Lower lobe of right lung (tissue), 2 donors: ENCODE measurements at regions not wholly inside any gene's neighbourhood (a gene's known extent, or its start where the extent isn't known, plus 50 kb on each side); places are given as distances from the start of the nearest gene placed in this dataset.
"Not testable (repeated sequence)": the region's sequence is repeated elsewhere in the genome, so short reads cannot be mapped to it uniquely, and the experiment has no call there.

ENCODE experiments used
- ATAC-seq, 2 donors: fragments of 200-7000 bp; cut with Tn5 transposase; one replicate each; pipeline ENCODE4 v1.9.1; 2020 to 2022; ENCODE audit warnings: mild to moderate bottlenecking in 2 of 2, moderate library complexity in 2 of 2
- DNase-seq: peaks from one replicate; pipeline ENCODE4 v3.0.0-alpha.2; 2020
- H3K27ac ChIP-seq: fragments of 200-600 bp; one replicate; pipeline ENCODE4 v1.8.0; 2022
- H3K27me3 ChIP-seq: fragments of 200-600 bp; one replicate; pipeline ENCODE4 v1.8.0; 2022; ENCODE audit warnings: low read depth
- H3K36me3 ChIP-seq: fragments of 200-600 bp; one replicate; pipeline ENCODE4 v1.8.0; 2022; ENCODE audit warnings: mild to moderate bottlenecking
- H3K4me1 ChIP-seq: fragments of 200-600 bp; one replicate; pipeline ENCODE4 v1.8.0; 2022
- H3K4me3 ChIP-seq: fragments of 200-600 bp; one replicate; pipeline ENCODE4 v1.8.0; 2022; ENCODE audit warnings: mild to moderate bottlenecking
- H3K9me3 ChIP-seq: fragments of 200-600 bp; one replicate; pipeline ENCODE4 v1.8.0; 2022
- intact Hi-C: fragments of 100-400 bp; cut with DNase I; formaldehyde crosslinking; loops from one replicate; pipeline ENCODE4 v1.11.0; 2022
- TF ChIP-seq, protein P1 (sequence below): fragments of 200-600 bp; IDR thresholded peaks from one replicate; pipeline ENCODE4 v1.8.0; 2022; ENCODE audit warnings: antibody characterized with exemption, mild to moderate bottlenecking
- donor health status: DM: no; HTN: yes; CAD: no; lungs with severe emphysema.

DNA sequence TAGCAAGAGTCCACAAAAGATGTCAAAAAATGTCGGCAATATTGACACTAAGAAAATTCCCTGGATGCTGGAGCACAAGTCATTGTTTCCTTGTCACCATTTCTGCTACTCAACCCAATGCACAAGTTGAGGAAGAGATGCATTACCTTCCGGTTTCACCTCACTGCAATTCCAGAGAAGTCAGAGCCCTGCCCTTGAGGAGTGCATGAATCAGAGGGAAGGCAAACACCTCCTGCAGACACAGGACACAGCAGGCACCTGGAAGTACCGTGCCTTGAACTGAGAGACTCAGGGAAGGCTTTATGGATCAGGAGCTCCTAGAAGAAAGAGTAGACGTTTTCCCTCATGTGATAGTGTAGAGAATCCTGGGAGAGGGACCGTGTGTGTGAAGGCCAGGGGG lies 62.7 kb upstream of the ARL4C start:
- no peaks in the 10 kb centered on the region for H3K4me1 ChIP-seq
- no peak overlapping the region for H3K27ac ChIP-seq
- no peaks in the 10 kb centered on the region for H3K36me3 ChIP-seq
- ATAC-seq (no peak), DNase-seq (no peak)
- intact Hi-C loops: no loop called here
- TF ChIP-seq, protein P1, sequence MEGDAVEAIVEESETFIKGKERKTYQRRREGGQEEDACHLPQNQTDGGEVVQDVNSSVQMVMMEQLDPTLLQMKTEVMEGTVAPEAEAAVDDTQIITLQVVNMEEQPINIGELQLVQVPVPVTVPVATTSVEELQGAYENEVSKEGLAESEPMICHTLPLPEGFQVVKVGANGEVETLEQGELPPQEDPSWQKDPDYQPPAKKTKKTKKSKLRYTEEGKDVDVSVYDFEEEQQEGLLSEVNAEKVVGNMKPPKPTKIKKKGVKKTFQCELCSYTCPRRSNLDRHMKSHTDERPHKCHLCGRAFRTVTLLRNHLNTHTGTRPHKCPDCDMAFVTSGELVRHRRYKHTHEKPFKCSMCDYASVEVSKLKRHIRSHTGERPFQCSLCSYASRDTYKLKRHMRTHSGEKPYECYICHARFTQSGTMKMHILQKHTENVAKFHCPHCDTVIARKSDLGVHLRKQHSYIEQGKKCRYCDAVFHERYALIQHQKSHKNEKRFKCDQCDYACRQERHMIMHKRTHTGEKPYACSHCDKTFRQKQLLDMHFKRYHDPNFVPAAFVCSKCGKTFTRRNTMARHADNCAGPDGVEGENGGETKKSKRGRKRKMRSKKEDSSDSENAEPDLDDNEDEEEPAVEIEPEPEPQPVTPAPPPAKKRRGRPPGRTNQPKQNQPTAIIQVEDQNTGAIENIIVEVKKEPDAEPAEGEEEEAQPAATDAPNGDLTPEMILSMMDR: no peak
- H3K27me3 ChIP-seq: no peaks in the 10 kb centered on the region
- H3K4me3 ChIP-seq: no peak overlapping the region
- H3K9me3 ChIP-seq: no peaks in the 10 kb centered on the region

DNA sequence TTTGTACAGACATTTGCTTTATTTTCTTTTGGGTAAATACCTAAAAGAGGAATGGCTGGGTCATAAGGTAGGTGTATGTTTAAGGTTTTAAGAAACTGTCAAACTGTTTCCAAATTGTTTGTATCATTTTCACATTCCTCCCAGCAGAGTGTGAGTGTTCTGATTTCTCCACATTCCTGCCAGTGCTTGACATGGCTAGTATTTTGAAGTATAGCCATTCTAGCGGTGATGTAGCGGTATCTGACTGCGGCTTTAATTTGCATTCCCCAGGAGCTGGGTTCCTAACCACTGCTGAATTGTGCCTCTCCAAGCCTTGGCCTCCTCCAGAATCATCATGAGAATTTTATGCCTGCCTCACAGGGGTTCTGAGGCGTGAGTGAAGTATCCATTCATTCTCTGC lies 61.8 kb upstream of the ARL4C start:
- H3K27me3 ChIP-seq: no peaks in the 10 kb centered on the region
- H3K27ac ChIP-seq: no peak overlapping the region
- no peaks in the 10 kb centered on the region for H3K4me1 ChIP-seq
- H3K4me3 ChIP-seq: no peak overlapping the region
- H3K36me3 ChIP-seq: no peaks in the 10 kb centered on the region
- no peak for DNase-seq
- ATAC-seq: no peak
- no peaks in the 10 kb centered on the region for H3K9me3 ChIP-seq
- intact Hi-C loops: no loop called here
- TF ChIP-seq, protein P1: no peak

DNA sequence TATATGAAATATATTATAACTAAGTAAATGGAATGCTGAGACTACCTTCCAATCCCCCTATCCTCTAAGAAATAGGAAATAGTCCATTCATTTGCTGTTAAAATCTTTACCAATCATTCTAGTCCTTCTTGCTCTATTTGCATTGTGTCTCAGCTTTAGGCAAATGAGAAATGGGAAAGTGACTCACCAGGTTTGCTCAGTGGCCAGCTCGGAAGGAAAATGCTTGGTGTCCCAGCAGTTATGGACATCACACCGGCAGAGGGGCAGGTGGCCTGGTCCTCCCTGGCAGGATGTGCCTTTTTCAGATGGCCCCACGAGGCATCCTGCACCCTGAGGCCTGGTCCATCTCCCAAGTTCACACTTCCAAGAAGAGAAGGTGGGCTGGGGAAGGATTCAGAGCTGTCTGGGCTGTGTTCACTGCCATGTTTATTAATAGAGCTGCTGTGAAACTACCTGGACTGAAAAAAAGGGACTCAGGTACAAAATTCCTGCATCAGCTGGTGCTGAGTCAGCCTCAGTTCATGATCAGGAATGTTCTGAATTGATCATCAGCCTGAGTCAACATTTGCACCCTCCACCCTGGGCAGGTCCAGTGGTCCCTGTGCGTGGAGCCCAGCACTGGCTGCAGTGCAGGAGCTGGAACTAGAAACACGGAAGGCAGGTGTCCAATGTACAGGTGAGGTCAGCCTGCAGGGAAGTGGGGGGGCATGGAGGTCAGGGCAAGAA lies 60.1 kb upstream of the ARL4C start:
- Histone ChIP-seq H3K36me3 (no peaks in the 10 kb centered on the region), H3K27ac (no peak overlapping the region), H3K4me1 (no peaks in the 10 kb centered on the region), H3K27me3 (no peaks in the 10 kb centered on the region), H3K9me3 (no peaks in the 10 kb centered on the region), H3K4me3 (no peak overlapping the region)
- TF ChIP-seq, protein P1: no peak
- no peak for DNase-seq
- ATAC-seq: no peak
- intact Hi-C loops: no loop called here

DNA sequence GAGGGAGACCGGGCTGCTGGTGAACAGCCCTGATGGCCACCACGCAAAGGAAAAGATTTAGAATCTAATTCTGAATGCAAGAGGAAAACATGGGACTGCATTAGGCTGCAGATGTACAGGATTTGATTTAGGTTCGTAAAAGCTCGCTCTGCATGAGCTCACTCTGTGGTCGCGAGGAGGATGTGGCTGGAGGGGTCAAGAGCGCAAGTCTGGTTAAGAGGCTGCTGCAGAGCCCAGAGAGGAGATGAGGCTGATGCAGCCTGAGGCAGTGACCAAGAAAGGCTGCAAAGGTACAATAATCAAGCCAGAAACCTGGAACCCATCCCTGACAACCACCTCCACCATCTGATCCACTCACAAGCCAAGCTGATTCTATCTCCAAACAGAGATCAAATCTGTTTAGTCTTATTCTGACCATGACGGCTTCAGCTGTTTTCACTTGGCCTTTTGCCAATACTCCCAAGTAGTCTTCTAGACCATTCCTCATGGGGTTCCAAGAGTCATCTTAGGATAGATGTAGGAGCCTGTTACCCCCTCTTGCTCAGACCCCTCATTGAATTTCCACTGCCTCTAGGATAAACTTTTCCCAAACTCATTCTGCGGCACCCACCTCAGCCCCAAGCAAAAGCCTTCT lies 58.9 kb upstream of the ARL4C start:
- Histone ChIP-seq H3K9me3 (no peaks in the 10 kb centered on the region), H3K27ac (no peak overlapping the region), H3K27me3 (no peaks in the 10 kb centered on the region), H3K36me3 (no peaks in the 10 kb centered on the region), H3K4me1 (no peaks in the 10 kb centered on the region), H3K4me3 (no peak overlapping the region)
- intact Hi-C loops: no loop called here
- peak in 1 of 2 donors; percentile 15 for ATAC-seq
- TF ChIP-seq, protein P1: no peak
- no peak for DNase-seq

DNA sequence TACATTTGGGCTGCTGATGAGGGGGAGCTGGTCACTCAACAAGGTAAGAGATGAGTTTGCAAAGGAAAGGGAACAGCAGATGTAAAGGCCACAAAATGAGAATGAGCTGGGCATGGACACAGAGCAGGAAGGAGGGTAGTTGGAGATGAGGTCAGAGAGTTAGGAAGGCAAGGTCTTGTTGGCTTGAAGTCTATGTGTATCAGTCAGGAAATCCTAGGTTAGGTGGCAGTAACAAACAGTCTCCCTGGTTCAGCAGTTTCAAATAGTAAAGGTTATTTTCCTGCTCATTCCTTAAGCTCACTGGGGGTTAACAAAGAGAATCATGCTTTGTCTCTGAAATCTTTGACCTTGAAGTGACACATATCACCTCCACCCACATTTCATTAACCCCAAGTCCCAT lies 58.3 kb upstream of the ARL4C start:
- H3K27ac ChIP-seq: no peak overlapping the region
- no peaks in the 10 kb centered on the region for H3K27me3 ChIP-seq
- no peak overlapping the region for H3K4me3 ChIP-seq
- no peaks in the 10 kb centered on the region for H3K9me3 ChIP-seq
- DNase-seq (no peak), ATAC-seq (no peak)
- intact Hi-C loops: no loop called here
- TF ChIP-seq, protein P1: no peak
- no peaks in the 10 kb centered on the region for H3K4me1 ChIP-seq
- H3K36me3 ChIP-seq: no peaks in the 10 kb centered on the region

DNA sequence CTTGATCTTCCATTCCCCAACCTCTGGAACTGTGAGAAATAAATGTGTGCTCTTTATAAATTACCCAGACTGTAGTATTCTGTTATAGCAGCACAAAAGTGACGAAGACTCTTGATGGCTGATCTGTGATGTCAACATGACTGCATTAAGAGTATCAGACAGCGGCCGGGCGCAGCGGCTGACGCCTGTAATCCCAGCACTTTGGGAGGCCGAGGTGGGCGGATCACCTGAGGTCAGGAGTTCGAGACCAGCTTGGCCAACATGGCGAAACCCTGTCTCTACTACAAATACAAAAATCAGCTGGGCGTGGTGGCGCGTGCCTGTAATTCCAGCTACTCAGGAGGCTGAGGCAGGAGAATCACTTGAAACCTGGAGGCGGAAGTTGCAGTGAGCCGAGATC lies 56.3 kb upstream of the ARL4C start:
- H3K4me3 ChIP-seq, H3K36me3 ChIP-seq, H3K27ac ChIP-seq, intact Hi-C loops, H3K27me3 ChIP-seq, DNase-seq, H3K4me1 ChIP-seq, ATAC-seq, H3K9me3 ChIP-seq: not testable (repeated sequence)
